ENCODE measurements at regions not wholly inside any gene's neighbourhood (a gene's known extent, or its start where the extent isn't known, plus 50 kb on each side); places are given as distances from the start of the nearest gene placed in this dataset.

DNA sequence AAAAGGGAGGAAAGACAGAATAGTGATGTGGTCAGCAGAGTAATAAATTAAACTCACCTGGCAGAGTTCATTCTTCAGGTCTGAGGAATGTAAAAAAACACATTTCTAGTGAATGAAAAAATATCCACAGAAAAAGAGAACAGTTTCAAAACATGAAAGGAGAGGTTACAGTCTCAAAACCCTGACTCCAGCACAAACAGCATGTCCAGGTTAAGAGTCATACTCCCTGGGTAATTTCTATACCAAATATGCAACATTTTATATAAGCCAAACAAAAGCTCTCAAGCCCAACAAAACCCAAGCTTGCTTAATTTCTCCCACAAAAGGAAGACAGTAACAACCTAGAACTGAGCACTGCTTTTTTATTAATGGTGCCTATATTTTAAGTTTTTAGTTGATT, 173.0 kb downstream of the NTMT2 start:
- H3K4me3 ChIP-seq (ENCODE audit: low read depth, low read length): no peak overlapping the region
- H3K27me3 ChIP-seq (ENCODE audit: control insufficient read depth, insufficient read depth, low read length): no peaks in the 10 kb centered on the region
- H3K36me3 ChIP-seq (ENCODE audit: control insufficient read depth, insufficient read depth, low read length): no peaks in the 10 kb centered on the region
- TF ChIP-seq, protein P1, sequence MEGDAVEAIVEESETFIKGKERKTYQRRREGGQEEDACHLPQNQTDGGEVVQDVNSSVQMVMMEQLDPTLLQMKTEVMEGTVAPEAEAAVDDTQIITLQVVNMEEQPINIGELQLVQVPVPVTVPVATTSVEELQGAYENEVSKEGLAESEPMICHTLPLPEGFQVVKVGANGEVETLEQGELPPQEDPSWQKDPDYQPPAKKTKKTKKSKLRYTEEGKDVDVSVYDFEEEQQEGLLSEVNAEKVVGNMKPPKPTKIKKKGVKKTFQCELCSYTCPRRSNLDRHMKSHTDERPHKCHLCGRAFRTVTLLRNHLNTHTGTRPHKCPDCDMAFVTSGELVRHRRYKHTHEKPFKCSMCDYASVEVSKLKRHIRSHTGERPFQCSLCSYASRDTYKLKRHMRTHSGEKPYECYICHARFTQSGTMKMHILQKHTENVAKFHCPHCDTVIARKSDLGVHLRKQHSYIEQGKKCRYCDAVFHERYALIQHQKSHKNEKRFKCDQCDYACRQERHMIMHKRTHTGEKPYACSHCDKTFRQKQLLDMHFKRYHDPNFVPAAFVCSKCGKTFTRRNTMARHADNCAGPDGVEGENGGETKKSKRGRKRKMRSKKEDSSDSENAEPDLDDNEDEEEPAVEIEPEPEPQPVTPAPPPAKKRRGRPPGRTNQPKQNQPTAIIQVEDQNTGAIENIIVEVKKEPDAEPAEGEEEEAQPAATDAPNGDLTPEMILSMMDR (IDR thresholded peaks at IDR 0.05; ENCODE audit: insufficient read depth, low read length, poor library complexity, severe bottlenecking): no peak
- DNase-seq (ENCODE audit: low read depth): no peak

DNA sequence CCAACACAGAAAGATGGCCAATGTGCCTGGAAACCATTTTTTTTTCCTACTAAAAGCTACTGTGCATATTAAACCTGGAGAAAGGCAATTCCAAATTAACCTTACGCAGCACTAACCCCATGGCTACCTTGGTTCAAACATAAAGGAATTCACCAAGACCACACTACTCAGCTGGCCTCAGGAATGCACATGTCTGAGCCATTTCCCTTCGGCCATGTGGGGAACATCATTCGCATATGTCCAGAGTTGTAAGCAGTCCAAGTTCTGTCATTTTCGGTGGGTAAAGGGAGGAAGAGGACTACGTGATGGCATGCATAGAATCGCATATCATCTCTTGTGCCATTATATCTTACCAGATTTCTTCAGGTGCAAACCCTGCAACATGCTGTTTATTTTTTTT, 175.4 kb downstream of the NTMT2 start:
- TF ChIP-seq, protein P1 (IDR thresholded peaks at IDR 0.05; ENCODE audit: insufficient read depth, low read length, poor library complexity, severe bottlenecking): no peak
- H3K27me3 ChIP-seq (ENCODE audit: control insufficient read depth, insufficient read depth, low read length): no peaks in the 10 kb centered on the region
- no peak for DNase-seq (ENCODE audit: low read depth)
- no peaks in the 10 kb centered on the region for H3K36me3 ChIP-seq (ENCODE audit: control insufficient read depth, insufficient read depth, low read length)
- no peak overlapping the region for H3K4me3 ChIP-seq (ENCODE audit: low read depth, low read length)

DNA sequence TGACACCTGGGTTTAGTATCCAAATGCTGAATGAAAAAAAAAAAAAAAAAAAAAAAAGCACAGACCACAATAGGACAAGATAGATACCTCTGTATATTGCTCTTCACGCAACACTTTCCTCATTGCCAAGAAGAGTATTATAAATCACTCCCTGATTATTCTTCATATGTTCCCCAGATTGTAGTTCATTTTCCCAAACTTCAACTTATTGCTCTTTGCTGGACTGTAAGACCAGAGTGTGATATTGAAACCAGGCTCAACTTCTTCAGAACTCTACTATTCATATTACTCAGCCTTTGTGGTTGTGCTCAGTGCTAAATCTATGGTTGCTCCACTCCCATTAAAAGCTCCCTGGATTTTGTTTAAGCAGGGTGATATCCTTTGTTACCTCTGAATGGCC, 180.4 kb downstream of the NTMT2 start:
- no peaks in the 10 kb centered on the region for H3K36me3 ChIP-seq (ENCODE audit: control insufficient read depth, insufficient read depth, low read length)
- H3K4me3 ChIP-seq (ENCODE audit: low read depth, low read length): no peak overlapping the region
- no peaks in the 10 kb centered on the region for H3K27me3 ChIP-seq (ENCODE audit: control insufficient read depth, insufficient read depth, low read length)
- no peak for DNase-seq (ENCODE audit: low read depth)
- TF ChIP-seq, protein P1 (IDR thresholded peaks at IDR 0.05; ENCODE audit: insufficient read depth, low read length, poor library complexity, severe bottlenecking): no peak

DNA sequence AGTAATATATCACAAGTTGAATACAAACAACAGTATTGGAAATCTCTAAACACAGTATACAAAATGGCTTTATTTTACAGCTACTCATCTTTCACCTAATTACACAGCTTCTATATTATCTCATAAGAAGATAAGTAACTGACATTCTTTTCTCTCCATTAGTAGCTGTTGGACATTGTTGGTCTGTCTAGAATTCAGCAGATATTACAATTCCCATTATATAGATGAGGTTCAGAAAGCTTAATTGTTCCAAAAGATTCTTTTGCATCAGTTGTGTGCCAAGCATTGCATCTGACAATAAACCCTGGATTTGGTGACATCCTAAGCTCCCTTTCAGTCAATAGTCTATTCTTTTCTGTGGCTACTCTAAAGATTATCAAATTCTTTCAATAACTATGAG, 187.0 kb downstream of the NTMT2 start:
- Histone ChIP-seq H3K4me3 (ENCODE audit: low read depth, low read length) (no peak overlapping the region), H3K36me3 (ENCODE audit: control insufficient read depth, insufficient read depth, low read length) (no peaks in the 10 kb centered on the region), H3K27me3 (ENCODE audit: control insufficient read depth, insufficient read depth, low read length) (no peaks in the 10 kb centered on the region)
- no peak for DNase-seq (ENCODE audit: low read depth)
- TF ChIP-seq, protein P1 (IDR thresholded peaks at IDR 0.05; ENCODE audit: insufficient read depth, low read length, poor library complexity, severe bottlenecking): no peak

DNA sequence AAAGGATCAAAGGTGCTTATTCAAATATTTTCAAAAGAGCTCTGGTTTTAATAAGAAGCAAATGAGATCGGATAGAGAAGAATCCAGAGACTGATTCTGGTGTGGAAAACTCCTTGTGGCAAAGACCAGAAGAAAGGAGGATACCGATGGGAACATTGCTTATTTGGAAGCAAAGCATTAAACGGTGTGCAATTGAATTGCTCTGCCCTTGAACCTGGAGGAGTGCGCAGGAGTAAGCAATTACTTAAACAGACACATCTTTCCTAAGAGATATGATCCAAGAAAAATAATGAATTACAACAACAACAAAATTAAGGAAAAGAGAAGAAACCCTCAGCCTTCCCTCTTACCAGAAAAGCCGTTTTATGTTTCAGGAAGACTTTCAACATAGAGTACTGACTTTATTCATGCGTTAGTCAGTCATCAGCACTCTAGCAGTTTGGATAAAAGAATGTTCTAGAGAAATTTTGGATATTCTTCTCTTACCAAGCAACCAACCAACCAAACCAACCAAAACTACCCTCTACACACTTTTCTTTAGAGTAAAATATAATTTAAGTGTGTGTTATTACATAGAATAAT, 191.7 kb downstream of the NTMT2 start:
- Histone ChIP-seq H3K27me3 (ENCODE audit: control insufficient read depth, insufficient read depth, low read length) (no peaks in the 10 kb centered on the region), H3K36me3 (ENCODE audit: control insufficient read depth, insufficient read depth, low read length) (no peaks in the 10 kb centered on the region), H3K4me3 (ENCODE audit: low read depth, low read length) (no peak overlapping the region)
- TF ChIP-seq, protein P1 (IDR thresholded peaks at IDR 0.05; ENCODE audit: insufficient read depth, low read length, poor library complexity, severe bottlenecking): no peak
- DNase-seq (ENCODE audit: low read depth): no peak

DNA sequence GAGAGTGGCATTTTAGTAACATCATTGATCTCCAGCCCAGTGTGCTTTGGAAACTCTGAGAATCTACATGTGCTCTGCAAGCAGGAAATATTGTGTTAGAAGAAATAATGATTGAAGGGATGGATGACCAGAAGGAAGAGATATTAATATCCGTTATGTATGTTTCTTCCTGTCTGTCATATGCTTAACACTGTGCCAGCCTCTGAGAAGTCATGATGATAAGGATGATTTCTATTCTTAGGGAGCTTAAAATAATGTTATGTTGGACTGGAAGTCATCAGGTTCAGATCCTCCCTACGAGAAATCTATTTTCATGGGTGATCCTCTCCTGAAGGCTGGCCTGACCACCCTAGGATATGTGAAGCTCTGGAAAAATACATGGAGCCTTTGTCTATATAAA, 192.4 kb upstream of the GORAB start:
- H3K36me3 ChIP-seq (ENCODE audit: control insufficient read depth, insufficient read depth, low read length): no peaks in the 10 kb centered on the region
- no peak for DNase-seq (ENCODE audit: low read depth)

More for the DNA sequence above, 192.4 kb upstream of the GORAB start:
- H3K27me3 ChIP-seq (ENCODE audit: control insufficient read depth, insufficient read depth, low read length): no peaks in the 10 kb centered on the region
- H3K4me3 ChIP-seq (ENCODE audit: low read depth, low read length): no peak overlapping the region
- TF ChIP-seq, protein P1 (IDR thresholded peaks at IDR 0.05; ENCODE audit: insufficient read depth, low read length, poor library complexity, severe bottlenecking): no peak
